A673 (cell line): ENCODE measurements at regions not wholly inside any gene's neighbourhood (a gene's known extent, or its start where the extent isn't known, plus 50 kb on each side); places are given as distances from the start of the nearest gene placed in this dataset.

ENCODE experiments used
- BruUV-seq: library from RNA; stranded (reverse); fragments of 400-500 nt; replicated peaks from 2 replicates; lab custom pipeline; 2021; lab: Mats Ljungman, UMichigan
- CTCF ChIA-PET: fragments of 300-600 bp; sonication (Branson Sonifier 250); formaldehyde crosslinking; loops from one replicate; lab custom pipeline; 2022; ENCODE audit warnings: antibody characterized with exemption; lab: Charles Lee
- POLR2A ChIA-PET: fragments of 300-600 bp; sonication (Branson Sonifier 250); formaldehyde crosslinking; loops from one replicate; lab custom pipeline; 2022; ENCODE audit warnings: antibody characterized with exemption; ENCODE audit not compliant: low non-redundant PET; lab: Charles Lee
- DNase-seq: peaks from one replicate; pipeline ENCODE4 v3.0.0-alpha.2; 2015; ENCODE audit warnings: low spot score
- H3K27ac ChIP-seq: fragments of 200-600 bp; sonication (generic); 2 replicates; pipeline ENCODE4 v1.5.1; 2016; ENCODE audit warnings: mixed run types, low read depth, mild to moderate bottlenecking, mixed read lengths, antibody characterized with exemption, low read length; ENCODE audit not compliant: poor library complexity, severe bottlenecking
- H3K27me3 ChIP-seq: fragments of 200-600 bp; sonication (generic); replicated peaks from 2 replicates; pipeline ENCODE4 v1.6.1; 2017; ENCODE audit warnings: mixed run types, low read depth, mild to moderate bottlenecking, mixed read lengths, antibody characterized with exemption, low read length; ENCODE audit not compliant: insufficient read depth, poor library complexity
- H3K36me3 ChIP-seq: fragments of 200-600 bp; sonication (generic); 2 replicates; pipeline ENCODE4 v1.6.1; 2016; ENCODE audit warnings: mixed run types, mild to moderate bottlenecking, mixed read lengths, antibody characterized with exemption, low read length; ENCODE audit not compliant: insufficient read depth, poor library complexity, severe bottlenecking
- H3K4me1 ChIP-seq: fragments of 200-600 bp; sonication (generic); 2 replicates; pipeline ENCODE4 v1.6.1; 2017; ENCODE audit warnings: mixed run types, mild to moderate bottlenecking, mixed read lengths, antibody characterized with exemption, low read length; ENCODE audit not compliant: insufficient read depth, poor library complexity, severe bottlenecking
- H3K4me3 ChIP-seq: fragments of 200-600 bp; sonication (generic); 2 replicates; pipeline ENCODE4 v1.5.1; 2016; ENCODE audit warnings: low read depth, mixed run types, mild to moderate bottlenecking, mixed read lengths, low read length; ENCODE audit not compliant: poor library complexity, severe bottlenecking
- H3K9me3 ChIP-seq: fragments of 200-600 bp; sonication (generic); 2 replicates; pipeline ENCODE4 v1.6.1; 2016; ENCODE audit warnings: mixed run types, low read depth, mild to moderate bottlenecking, mixed read lengths, antibody characterized with exemption, low read length; ENCODE audit not compliant: poor library complexity, severe bottlenecking
- EZH2 ChIP-seq: fragments of 200-600 bp; sonication (generic); IDR thresholded peaks from 2 replicates; pipeline ENCODE4 v1.6.1; 2017; ENCODE audit warnings: borderline replicate concordance, low read depth, mild to moderate bottlenecking, mixed read lengths, antibody characterized with exemption, low read length; ENCODE audit not compliant: poor library complexity, severe bottlenecking
- intact Hi-C: fragments of 100-400 bp; cut with micrococcal nuclease; formaldehyde crosslinking; loops from one replicate; pipeline ENCODE4 v1.10.0; 2022; ENCODE audit not compliant: unreplicated experiment
- TF ChIP-seq, protein P1 (sequence below): fragments of 300-800, 200-600 bp; sonication (generic); conservative IDR thresholded peaks from 2 replicates; pipeline ENCODE4 v1.5.1; 2017; ENCODE audit warnings: low read depth, mild to moderate bottlenecking, antibody characterized with exemption, low read length, moderate library complexity, mixed read lengths

DNA sequence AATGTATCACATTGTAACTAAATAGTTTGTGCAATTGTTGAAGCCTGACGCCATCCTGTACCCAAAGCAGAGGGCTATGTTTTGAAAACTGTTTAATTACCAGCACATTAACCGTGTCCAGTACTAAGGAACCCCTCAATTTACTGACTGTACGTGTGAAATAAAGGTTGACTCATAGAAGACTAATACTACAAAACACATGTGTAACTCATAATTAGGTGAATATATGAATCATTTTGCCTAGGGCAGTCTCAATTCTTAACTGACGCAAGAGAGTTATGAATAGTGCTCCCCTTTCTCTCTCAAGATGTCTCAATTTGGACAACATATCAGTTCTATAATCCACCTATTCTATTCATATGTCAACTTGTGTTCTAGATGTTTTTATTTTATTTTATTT, 558.4 kb downstream of the PRDM9 start:
- TF ChIP-seq, protein P1, sequence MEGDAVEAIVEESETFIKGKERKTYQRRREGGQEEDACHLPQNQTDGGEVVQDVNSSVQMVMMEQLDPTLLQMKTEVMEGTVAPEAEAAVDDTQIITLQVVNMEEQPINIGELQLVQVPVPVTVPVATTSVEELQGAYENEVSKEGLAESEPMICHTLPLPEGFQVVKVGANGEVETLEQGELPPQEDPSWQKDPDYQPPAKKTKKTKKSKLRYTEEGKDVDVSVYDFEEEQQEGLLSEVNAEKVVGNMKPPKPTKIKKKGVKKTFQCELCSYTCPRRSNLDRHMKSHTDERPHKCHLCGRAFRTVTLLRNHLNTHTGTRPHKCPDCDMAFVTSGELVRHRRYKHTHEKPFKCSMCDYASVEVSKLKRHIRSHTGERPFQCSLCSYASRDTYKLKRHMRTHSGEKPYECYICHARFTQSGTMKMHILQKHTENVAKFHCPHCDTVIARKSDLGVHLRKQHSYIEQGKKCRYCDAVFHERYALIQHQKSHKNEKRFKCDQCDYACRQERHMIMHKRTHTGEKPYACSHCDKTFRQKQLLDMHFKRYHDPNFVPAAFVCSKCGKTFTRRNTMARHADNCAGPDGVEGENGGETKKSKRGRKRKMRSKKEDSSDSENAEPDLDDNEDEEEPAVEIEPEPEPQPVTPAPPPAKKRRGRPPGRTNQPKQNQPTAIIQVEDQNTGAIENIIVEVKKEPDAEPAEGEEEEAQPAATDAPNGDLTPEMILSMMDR: no peak
- TF ChIP-seq EZH2: no peak
- H3K27me3 ChIP-seq: no peaks in the 10 kb centered on the region
- no peak overlapping the region for H3K4me3 ChIP-seq
- intact Hi-C loops: no loop called here
- ChIA-PET POLR2A (no interaction called here), CTCF (no interaction called here)
- H3K27ac ChIP-seq: no peak overlapping the region
- no TSS peak for BruUV-seq
- no peaks in the 10 kb centered on the region for H3K9me3 ChIP-seq
- H3K4me1 ChIP-seq: peaks cover 3% of the 10 kb centered on the region
- H3K36me3 ChIP-seq: no peaks in the 10 kb centered on the region
- DNase-seq: no peak

DNA sequence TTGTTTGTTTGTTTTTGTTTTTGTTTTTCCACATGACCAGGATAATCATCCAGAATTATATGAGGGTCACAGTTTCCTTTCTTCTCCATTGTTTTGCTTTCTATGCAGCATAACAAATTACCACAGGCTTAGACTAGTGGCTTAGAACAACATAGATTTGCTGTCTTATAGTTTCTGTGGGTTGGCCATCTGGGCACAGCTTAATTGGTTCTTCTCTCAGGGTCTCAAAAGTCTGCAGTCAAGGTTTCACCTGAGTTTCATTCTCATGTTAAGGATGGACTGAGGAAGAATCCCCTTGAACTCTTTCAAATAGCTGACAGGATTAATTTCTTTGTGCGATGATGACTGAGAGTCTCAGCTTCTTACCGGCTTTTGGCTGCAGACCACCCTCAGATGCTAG, 559.8 kb downstream of the PRDM9 start:
- no peak for DNase-seq
- intact Hi-C loops: no loop called here
- Histone ChIP-seq H3K27me3 (no peaks in the 10 kb centered on the region), H3K27ac (no peak overlapping the region), H3K4me1 (peaks cover 10% of the 10 kb centered on the region), H3K9me3 (no peaks in the 10 kb centered on the region), H3K36me3 (no peaks in the 10 kb centered on the region), H3K4me3 (no peak overlapping the region)
- BruUV-seq: no TSS peak
- ChIA-PET POLR2A (no interaction called here), CTCF (interaction anchor here (0.5 kb wide), 1 partner anchor 17 kb away, joined by 6 read pairs; no protein-coding TSS in a partner anchor)
- TF ChIP-seq, protein P1: no peak
- no peak for TF ChIP-seq EZH2

DNA sequence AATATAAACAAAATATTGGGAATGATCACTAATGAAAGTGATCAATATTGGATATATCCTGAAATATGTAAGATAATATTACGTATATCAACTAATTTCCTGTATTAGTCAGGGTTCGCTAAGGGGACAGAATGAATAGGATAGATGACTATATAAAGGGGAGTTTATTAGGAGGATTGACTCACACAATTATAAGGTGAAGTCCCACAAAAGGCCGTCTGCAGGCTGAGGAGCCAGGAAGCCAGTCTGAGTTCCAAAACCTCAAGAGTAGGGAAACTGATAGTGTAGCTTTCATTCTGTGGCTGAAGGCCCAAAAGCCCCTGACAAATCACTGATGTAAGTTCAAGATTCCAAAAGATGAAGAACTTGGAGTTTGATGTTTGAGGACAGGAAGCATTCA, 561.1 kb downstream of the PRDM9 start:
- no peak overlapping the region for H3K4me3 ChIP-seq
- H3K4me1 ChIP-seq: peaks cover 10% of the 10 kb centered on the region
- no peaks in the 10 kb centered on the region for H3K36me3 ChIP-seq
- H3K9me3 ChIP-seq: no peaks in the 10 kb centered on the region
- CTCF ChIA-PET: no interaction called here
- intact Hi-C loops: no loop called here
- no peak for DNase-seq
- TF ChIP-seq, protein P1: no peak
- TF ChIP-seq EZH2: no peak
- H3K27ac ChIP-seq: no peak overlapping the region
- no peaks in the 10 kb centered on the region for H3K27me3 ChIP-seq
- POLR2A ChIA-PET: no interaction called here
- no TSS peak for BruUV-seq
